ENCODE measurements at regions not wholly inside any gene's neighbourhood (a gene's known extent, or its start where the extent isn't known, plus 50 kb on each side); places are given as distances from the start of the nearest gene placed in this dataset.

DNA sequence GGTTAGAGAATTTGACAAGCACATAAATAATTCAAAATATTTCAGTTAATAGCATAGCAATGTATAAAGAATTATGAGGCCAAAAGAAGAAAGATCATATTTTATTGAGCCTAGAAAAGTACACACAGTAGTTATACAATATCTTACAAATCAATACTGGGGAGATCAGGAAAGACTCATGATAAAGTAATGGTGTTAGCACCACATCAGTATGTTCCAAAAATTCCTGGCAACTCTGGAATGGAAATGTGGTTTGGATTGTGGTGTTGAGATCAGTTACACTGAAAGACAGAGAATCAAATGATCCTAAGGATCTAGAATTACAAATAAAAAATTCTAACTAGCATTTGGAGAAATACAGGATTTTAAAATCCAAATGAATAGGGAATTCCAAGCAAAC lies 420.5 kb upstream of the CNTNAP2 start:
- H3K27me3 ChIP-seq, result no peaks in the 10 kb centered on the region
- H3K36me3 ChIP-seq, result no peaks in the 10 kb centered on the region
- H3K9me3 ChIP-seq, result no peaks in the 10 kb centered on the region
- intact Hi-C loops (cut with DNase I), result no loop called here
- H3K27ac ChIP-seq, result no peak overlapping the region
- no peaks in the 10 kb centered on the region for H3K4me1 ChIP-seq
- no peak for DNase-seq
- no peak for TF ChIP-seq POLR2A (IDR thresholded peaks at IDR 0.05)
- TF ChIP-seq, protein P1, sequence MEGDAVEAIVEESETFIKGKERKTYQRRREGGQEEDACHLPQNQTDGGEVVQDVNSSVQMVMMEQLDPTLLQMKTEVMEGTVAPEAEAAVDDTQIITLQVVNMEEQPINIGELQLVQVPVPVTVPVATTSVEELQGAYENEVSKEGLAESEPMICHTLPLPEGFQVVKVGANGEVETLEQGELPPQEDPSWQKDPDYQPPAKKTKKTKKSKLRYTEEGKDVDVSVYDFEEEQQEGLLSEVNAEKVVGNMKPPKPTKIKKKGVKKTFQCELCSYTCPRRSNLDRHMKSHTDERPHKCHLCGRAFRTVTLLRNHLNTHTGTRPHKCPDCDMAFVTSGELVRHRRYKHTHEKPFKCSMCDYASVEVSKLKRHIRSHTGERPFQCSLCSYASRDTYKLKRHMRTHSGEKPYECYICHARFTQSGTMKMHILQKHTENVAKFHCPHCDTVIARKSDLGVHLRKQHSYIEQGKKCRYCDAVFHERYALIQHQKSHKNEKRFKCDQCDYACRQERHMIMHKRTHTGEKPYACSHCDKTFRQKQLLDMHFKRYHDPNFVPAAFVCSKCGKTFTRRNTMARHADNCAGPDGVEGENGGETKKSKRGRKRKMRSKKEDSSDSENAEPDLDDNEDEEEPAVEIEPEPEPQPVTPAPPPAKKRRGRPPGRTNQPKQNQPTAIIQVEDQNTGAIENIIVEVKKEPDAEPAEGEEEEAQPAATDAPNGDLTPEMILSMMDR (IDR thresholded peaks at IDR 0.05), result no peak
- H3K4me3 ChIP-seq (replicated peaks in 1 of 3), result no peak overlapping the region

DNA sequence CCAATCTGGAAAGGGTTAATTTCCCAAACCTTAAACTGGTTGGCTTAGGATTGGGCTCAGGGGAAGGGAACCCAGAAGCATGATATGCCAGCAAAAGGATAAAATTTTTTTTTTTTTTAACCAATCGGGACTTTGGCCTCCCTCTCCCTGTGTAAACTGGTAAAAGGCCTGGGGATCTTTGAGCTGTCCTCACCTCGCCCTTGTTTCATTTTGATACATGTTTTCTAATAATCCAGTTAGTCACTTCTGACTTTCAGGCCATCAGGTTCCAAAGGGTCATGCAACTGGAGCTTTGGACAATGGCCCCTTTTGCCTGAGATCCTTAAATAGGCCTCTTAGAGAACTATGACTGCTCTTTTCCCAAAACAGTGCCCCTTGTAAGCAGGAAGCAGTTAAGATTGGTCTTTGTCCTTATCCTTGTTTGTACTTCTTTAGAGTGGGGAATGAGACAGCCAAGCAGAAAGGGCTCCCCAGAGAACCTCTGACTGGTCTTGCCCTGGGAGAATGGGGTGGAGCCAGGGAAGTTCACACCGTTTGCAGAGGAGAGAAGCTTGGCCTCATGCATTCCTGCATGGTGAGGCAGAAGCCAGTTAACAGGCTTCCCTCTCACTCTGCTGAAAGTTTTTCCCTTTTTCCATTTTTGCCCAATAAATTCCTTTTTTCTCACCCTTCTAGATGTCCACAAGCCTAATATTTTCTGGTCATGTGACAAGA lies 424.2 kb upstream of the CNTNAP2 start:
- Histone ChIP-seq H3K4me1 (no peaks in the 10 kb centered on the region), H3K9me3 (no peaks in the 10 kb centered on the region), H3K4me3 (replicated peaks in 1 of 3) (no peak overlapping the region), H3K27me3 (no peaks in the 10 kb centered on the region), H3K27ac (no peak overlapping the region), H3K36me3 (no peaks in the 10 kb centered on the region)
- WGBS, 2 donors, result 50 to 53% methylated on average over 3 of the region's 3 CpGs
- TF ChIP-seq, protein P1 (IDR thresholded peaks at IDR 0.05), result no peak
- no peak for TF ChIP-seq POLR2A (IDR thresholded peaks at IDR 0.05)
- DNase-seq, result no peak
- intact Hi-C loops (cut with DNase I), result no loop called here

DNA sequence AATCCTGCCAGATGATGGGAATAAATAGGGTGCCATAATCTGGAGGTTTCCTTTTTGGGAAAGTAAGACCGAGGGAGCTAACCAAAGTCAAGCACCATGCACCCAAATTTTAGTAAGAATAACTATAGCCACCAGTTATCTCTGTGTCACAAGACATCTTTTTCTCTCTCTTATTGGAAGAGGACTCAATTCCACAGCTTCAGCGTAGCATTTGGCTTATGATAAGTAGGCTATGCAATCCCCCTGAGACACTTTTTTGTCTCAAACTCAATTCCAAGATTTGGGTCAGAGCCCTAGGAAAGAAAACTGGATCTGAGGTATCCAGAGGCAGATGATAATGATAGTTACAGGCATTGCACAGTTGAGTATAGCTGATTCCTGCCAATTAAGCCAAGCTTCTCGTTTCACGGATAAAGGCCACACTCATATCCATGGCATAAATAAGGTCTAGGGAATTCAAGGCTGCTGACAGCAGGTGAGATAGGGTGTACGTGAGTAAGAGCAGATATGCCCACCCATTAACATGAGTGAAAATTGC lies 425.2 kb upstream of the CNTNAP2 start:
- Histone ChIP-seq H3K36me3 (no peaks in the 10 kb centered on the region), H3K27me3 (no peaks in the 10 kb centered on the region), H3K4me3 (replicated peaks in 1 of 3) (no peak overlapping the region), H3K27ac (no peak overlapping the region), H3K4me1 (no peaks in the 10 kb centered on the region), H3K9me3 (no peaks in the 10 kb centered on the region)
- TF ChIP-seq POLR2A (IDR thresholded peaks at IDR 0.05), result no peak
- TF ChIP-seq, protein P1 (IDR thresholded peaks at IDR 0.05), result no peak
- intact Hi-C loops (cut with DNase I), result no loop called here
- no peak for DNase-seq
- WGBS, 2 donors, result 83% methylated on average over 5 of the region's 5 CpGs

GRCh38 chr7:145681646-145682045 lies 435.0 kb upstream of the CNTNAP2 start:
- intact Hi-C loops (cut with DNase I), result no loop called here
- no peaks in the 10 kb centered on the region for H3K36me3 ChIP-seq
- no peak for DNase-seq
- no peak overlapping the region for H3K4me3 ChIP-seq (replicated peaks in 1 of 3)
- TF ChIP-seq, protein P1 (IDR thresholded peaks at IDR 0.05), result no peak
- no peak for TF ChIP-seq POLR2A (IDR thresholded peaks at IDR 0.05)
- no peaks in the 10 kb centered on the region for H3K9me3 ChIP-seq
- no peaks in the 10 kb centered on the region for H3K27me3 ChIP-seq
- no peak overlapping the region for H3K27ac ChIP-seq
- 91% methylated on average over 3 of the region's 3 CpGs for WGBS, 2 donors
- H3K4me1 ChIP-seq, result no peaks in the 10 kb centered on the region

DNA sequence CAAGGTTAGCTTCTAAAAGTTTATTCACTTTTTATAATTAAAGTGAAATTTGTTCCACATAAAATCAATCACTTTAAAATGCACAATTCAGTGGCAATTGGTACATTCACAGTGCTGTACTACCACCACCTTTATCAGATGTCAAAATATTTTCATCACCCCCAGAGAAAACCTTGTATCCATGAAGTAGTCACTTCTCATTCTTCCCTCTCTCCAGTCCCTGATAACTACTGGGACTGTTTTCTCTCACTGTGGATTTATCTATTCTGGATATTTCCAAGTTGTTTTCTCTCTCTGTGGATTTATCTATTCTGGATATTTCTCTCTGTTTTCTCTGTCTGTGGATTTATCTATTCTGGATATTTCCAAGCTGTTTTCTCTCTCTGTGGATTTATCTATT lies 435.4 kb upstream of the CNTNAP2 start:
- Histone ChIP-seq H3K9me3 (no peaks in the 10 kb centered on the region), H3K4me1 (no peaks in the 10 kb centered on the region), H3K4me3 (replicated peaks in 1 of 3) (no peak overlapping the region), H3K36me3 (no peaks in the 10 kb centered on the region), H3K27me3 (no peaks in the 10 kb centered on the region), H3K27ac (no peak overlapping the region)
- TF ChIP-seq POLR2A (IDR thresholded peaks at IDR 0.05), result no peak
- TF ChIP-seq, protein P1 (IDR thresholded peaks at IDR 0.05), result no peak
- intact Hi-C loops (cut with DNase I), result no loop called here
- DNase-seq, result no peak

All from thyroid gland (tissue), 4 donors.